HG03039 (cell line): ENCODE measurements at regions not wholly inside any gene's neighbourhood (a gene's known extent, or its start where the extent isn't known, plus 50 kb on each side); places are given as distances from the start of the nearest gene placed in this dataset.
"Not testable (repeated sequence)": the region's sequence is repeated elsewhere in the genome, so short reads cannot be mapped to it uniquely, and the experiment has no call there.

Source experiments
- ATAC-seq: cut with Tn5 transposase; IDR thresholded peaks from one replicate; pipeline ENCODE4 v1.9.1; 2021; ENCODE audit warnings: mild to moderate bottlenecking, moderate library complexity; ENCODE audit not compliant: unreplicated experiment

DNA sequence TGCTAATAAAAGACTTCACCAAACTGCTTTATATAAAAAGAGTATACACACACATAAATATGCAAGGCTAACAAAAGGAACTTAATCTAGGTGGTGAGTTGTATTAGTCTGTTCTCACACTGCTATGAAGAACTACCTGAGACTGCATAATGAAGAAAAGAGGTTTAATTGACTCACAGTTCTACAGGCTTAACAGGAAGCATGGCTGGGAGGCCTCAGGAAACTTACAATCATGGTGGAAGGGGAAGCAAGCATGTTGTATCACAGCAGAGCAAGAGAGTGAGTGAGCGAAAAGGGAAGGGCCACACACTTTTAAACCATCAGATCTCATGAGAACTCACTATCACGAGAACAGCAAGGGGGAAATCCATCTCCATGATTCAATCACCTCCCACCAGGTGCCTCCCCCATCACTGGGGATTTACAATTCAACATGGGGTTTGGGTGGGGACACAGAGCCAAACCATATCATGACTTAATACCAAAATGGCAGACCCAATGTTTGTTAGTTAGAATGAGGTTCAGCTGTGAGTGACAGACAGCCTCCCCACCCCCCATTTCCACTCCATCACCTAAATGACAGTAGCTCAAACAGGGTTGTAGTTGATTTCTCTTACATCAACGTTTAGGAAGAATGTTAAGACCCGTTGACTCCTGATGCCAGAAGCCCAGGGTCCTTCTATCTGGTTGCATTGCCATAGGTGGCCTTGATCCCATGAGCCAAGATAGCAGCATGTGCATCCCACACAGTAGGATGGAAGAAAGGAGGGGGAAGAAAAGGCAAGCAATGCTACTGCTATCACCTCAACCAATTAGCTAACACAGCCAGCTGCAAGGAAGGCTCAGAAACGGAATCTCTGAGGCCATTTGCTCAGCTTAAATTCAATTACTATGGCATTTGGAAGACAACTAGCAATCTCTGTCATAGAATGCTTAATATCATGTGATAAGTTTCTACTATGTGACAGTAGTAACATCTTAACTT, 77.0 kb downstream of the CCDC71L start:
- no peak for ATAC-seq

DNA sequence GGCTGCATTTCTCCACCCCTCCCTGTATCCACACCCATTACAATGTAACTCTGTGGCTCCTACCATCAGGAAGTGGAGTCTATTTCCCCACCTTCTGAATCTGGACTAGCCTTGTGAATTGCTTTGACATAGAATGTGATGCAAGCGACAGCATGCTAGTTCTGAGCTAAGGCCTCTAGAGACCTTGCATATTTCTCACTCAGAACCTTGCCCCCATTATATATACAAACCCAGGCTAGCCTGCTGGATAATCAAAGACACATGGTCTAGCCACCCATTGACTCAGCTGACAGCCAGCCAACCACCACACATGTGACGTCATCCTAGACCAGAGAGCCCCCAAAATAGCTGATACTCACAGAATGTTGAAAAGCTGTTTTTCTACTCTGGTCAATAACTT, 77.9 kb downstream of the CCDC71L start:
- no peak for ATAC-seq

DNA sequence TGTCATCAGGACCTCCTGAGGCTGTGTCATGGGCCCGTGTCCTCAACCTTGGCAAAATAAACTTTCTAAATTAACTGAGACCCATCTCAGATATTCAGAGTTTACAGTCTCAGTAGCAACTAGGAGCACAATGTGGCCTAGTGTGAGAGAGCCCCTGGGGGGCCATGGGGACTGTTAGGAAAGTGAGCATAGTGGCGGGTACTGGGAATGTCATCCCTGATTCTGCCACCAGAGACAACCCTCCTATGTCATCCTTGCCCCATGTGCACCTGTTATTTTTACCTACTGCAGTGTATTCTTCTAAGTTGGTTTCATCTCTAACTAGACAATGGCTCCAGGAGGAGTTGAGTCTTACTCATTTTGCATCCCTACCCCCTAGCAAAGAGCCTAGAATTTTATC, 78.6 kb downstream of the CCDC71L start:
- ATAC-seq = no peak

GRCh38 chr7:106579086-106579485, 81.9 kb downstream of the CCDC71L start:
- not testable (repeated sequence) for ATAC-seq

- no peak for ATAC-seq
Measured at GRCh38 chr7:106575138-106575823, 85.7 kb downstream of the CCDC71L start.

DNA sequence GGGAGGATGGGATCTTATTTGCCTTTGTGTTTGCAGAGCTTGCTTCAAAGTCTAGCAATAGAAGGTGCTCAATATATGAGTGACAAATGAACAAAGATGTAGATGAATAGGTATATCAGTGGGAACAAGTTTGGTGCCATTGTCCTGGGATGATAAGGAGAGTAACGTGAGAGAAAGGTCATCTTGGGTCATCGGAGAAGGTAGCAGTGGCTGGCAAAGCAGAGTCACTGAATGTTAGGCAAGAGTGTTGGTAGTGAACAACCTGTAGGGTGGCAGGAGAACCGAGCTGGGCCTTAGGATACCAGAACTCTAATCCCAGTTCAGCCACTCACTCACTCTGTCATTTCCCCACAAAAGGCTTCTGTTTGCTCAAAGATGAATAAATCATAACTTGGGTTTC, 87.2 kb downstream of the CCDC71L start:
- ATAC-seq = no peak

DNA sequence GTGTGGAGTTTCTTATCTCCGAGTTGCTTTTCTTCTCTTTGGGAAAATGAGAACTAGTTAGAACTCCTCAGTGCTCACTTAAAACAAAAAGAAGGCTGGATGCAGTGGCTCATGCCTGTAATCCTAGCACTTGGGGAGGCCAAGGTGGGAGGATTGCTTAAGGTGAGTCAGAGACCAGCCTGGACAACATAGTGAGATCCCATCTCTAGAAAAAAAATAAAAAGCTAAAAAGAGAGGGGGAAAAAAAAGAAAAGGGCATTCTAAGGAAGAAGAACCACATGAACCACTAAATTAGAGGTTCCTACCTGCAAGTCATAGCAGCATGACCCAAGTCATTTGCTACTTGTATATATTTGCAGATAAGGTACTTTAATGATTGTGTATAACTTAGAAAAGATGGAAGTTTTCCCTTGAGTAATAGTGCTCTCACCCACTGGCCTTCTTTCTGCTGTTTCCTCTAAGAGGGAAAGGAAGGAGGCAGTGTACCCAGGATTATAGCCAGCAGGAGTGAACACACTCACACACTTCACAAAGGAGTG, 87.8 kb downstream of the CCDC71L start:
- ATAC-seq = no peak

DNA sequence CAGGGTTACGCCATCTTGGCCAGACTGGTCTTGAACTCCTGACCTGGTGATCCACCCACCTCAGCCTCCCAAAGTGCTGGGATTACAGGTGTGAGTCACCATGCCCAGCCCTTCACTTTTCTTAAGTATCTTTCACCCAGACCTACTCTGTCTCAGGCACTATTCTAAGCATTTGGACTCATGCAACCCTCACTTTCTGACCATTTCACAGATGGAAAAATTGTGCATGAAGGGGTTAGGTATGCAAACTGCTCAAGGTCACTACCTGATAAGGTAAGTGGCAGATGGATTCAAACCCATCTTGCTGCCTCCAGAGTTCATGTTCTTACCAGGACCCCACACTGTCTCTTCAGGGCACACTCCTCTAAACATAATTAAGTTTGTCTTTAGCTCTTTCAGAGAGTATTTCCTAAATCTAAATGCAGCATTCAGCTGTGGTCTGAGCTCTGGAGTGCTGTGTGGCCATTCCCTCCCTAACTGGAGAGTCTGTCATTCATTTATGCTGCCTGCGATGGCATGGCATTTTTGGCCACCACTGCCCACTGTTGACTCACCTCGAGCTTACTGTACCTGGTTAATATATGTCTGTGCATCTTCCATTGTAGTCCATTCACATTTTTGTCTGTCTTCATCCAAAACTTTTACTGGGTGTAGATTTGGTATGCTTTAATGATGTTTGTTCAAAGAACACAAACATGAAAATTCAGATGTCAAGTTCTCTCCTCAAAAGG, 88.4 kb downstream of the CCDC71L start:
- ATAC-seq = no peak

- no peak for ATAC-seq
Measured at GRCh38 chr7:106571563-106571962, 89.4 kb downstream of the CCDC71L start.

- ATAC-seq = no peak
Measured at GRCh38 chr7:106570948-106571418, 90.0 kb downstream of the CCDC71L start.

GRCh38 chr7:106570146-106570545, 90.8 kb downstream of the CCDC71L start:
- no peak for ATAC-seq

DNA sequence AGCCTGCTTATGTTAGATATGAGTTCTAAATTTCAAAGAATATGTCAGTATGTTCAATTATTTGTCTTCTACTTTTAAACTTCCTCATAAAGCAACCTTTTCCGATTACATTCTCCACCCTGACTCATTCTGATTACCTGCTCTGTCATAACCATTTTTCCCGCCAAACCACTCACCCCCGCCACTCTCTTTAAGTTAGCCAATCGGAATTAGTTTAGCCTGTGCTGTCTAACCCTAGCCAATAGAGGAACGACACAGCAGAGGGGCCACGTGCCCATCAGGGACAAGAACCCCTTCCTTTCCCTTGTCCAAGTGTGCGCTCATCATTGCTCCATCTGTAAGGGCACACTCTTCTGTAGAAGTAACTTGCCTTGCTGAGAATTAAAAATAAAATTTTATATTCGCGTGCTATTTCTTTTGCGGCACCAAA, 91.4 kb downstream of the CCDC71L start:
- ATAC-seq = no peak

DNA sequence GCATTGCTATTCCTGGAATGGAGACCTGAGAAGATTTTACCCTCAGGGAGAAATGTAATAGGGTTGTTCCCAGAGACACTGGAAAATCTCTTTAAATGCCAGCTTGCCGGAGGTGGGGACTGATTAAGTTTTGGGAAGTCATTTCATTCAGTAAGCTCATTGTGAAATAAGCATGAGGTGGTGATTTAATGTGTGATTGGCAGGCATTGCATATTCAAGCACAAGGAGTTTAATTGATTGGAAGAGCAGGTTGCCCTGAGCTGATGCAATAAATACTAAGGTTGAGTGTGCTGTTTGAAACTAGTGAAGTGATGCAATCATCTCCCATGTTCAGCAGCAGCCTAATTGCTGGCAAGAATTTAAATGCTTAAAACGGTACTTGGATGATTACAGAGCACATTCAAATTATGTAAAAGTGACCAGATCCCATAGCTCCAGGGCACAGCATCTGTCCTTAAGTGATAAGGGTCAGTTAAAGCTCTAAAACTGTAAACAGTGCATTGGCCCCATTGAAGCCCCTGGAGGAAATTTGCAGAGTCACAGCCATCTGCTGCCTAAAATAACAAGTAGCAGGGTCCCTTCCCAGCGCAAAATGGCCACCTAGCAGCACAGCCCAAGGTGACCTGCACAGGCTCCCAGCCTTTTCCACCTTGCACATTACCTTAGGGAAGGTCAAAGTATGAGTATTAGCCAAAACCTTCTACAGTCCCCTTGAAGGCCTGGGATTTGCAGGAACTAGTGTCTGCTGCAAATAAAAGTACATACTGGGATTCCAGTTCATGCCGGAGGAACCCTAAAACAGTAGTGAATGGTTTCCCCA, 92.1 kb downstream of the CCDC71L start:
- no peak for ATAC-seq

GRCh38 chr7:106568002-106568679, 92.8 kb downstream of the CCDC71L start:
- no peak for ATAC-seq

DNA sequence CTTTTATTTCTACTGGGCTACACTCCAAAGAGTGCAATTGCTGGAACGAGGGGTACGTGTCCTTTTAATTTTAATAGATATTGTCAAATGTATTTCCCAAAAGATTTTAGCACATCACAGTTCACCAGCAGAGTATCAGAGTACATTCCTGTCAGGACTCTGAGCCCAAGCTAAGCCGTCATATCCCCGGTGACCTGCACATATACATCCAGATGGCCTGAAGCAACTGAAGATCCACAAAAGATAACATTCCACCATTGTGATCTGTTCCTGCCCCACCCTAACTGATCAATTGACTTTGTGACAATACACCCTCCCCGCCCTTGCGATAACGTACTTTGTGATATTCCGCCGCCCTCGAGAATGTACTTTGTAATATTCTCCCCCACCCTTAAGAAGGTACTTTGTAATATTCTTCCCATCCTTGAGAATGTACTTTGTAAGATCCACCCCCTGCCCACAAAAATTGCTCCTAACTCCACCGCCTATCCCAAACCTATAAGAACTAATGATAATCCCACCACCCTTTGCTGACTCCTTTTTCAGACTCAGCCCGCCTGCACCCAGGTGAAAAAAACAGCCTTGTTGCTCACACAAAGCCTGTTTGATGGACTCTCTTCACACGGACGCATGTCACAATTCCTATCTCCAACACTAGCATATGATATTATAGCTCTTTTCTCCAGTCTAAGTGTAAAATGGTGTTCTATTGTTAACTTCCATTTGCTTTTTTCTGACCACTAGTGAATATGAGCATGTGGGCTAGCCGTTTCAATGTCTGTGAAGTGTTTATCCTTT, 93.6 kb downstream of the CCDC71L start:
- not testable (repeated sequence) for ATAC-seq

- no peak for ATAC-seq
Measured at GRCh38 chr7:106566672-106567071, 94.3 kb downstream of the CCDC71L start.

DNA sequence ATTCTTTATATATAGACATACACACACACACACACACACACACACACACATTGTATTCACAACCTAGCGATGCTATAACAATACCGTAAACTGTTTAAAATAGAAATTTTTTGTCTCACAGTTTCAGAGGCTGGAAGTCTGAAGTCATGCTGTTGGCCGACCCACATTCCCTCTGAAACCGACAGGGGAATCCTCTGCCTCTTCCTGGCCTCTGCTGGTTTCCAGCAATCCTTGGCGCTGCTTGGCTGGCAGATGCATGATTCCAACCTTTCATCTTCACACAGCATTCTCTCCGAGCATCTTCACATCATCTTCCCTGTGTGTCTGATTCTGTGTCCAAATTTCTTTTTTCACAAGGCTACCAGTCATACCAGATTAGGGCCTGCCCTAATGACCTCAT, 94.8 kb downstream of the CCDC71L start:
- ATAC-seq = no peak

DNA sequence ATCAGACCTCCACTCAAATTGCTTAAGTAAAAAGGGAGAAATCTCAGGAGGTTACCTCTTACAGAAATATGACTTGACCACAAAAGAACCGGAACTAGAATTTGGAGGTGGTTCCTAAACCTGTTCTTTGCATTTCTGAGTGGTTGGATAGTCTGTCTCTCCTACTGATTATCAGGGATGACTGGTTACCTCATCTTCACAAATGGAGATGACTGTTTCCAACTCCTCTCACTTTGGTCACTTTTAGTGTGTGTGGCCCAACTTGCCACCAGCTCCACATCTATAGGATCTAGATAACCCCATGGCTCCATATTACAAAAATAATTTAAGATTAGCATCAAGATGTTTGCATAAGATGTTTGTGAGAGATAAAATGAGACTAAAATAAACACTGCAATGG, 95.5 kb downstream of the CCDC71L start:
- ATAC-seq = no peak
